ENCODE measurements at regions not wholly inside any gene's neighbourhood (a gene's known extent, or its start where the extent isn't known, plus 50 kb on each side); places are given as distances from the start of the nearest gene placed in this dataset.
"Not testable (repeated sequence)": the region's sequence is repeated elsewhere in the genome, so short reads cannot be mapped to it uniquely, and the experiment has no call there.

GRCh38 chr12:38016602-38017001 is 300.0 kb upstream of the ALG10B start:
- no peak for DNase-seq

- DNase-seq, result no peak
These were observed 290.7 kb upstream of the ALG10B start for GRCh38 chr12:38025916-38026315.

- DNase-seq, result no peak
These were observed 263.5 kb upstream of the ALG10B start for GRCh38 chr12:38053113-38053512.

- DNase-seq, result no peak
These were observed 262.7 kb upstream of the ALG10B start for GRCh38 chr12:38053655-38054464.

- DNase-seq, result no peak
These were observed 259.6 kb upstream of the ALG10B start for GRCh38 chr12:38056701-38057689.

GRCh38 chr12:38099686-38100085 is 216.9 kb upstream of the ALG10B start:
- DNase-seq, result no peak

- DNase-seq, result no peak
These were observed 214.8 kb upstream of the ALG10B start for GRCh38 chr12:38101753-38102152.

- no peak for DNase-seq
These were observed 214.4 kb upstream of the ALG10B start for GRCh38 chr12:38102197-38102596.

- DNase-seq, result no peak
These were observed 206.4 kb upstream of the ALG10B start for GRCh38 chr12:38110026-38110699.

- DNase-seq, result no peak
These were observed 202.6 kb upstream of the ALG10B start for GRCh38 chr12:38113991-38114390.

- DNase-seq, result no peak
These were observed 199.6 kb upstream of the ALG10B start for GRCh38 chr12:38116968-38117367.

- DNase-seq, result no peak
These were observed 197.9 kb upstream of the ALG10B start for GRCh38 chr12:38118632-38119031.

- no peak for DNase-seq
These were observed 196.1 kb upstream of the ALG10B start for GRCh38 chr12:38120438-38120837.

- not testable (repeated sequence) for DNase-seq
These were observed 193.5 kb upstream of the ALG10B start for GRCh38 chr12:38123028-38123427.

- no peak for DNase-seq
These were observed 192.9 kb upstream of the ALG10B start for GRCh38 chr12:38123566-38124246.

GRCh38 chr12:38124247-38125012 is 192.1 kb upstream of the ALG10B start:
- no peak for DNase-seq

- no peak for DNase-seq
These were observed 184.4 kb upstream of the ALG10B start for GRCh38 chr12:38132139-38132538.

GRCh38 chr12:38137287-38137686 is 179.3 kb upstream of the ALG10B start:
- DNase-seq, result no peak

- no peak for DNase-seq
These were observed 178.9 kb upstream of the ALG10B start for GRCh38 chr12:38137716-38138115.

- peak; percentile 13 for DNase-seq
These were observed 178.1 kb upstream of the ALG10B start for GRCh38 chr12:38138225-38139221.
